GM18858 (cell line): ENCODE measurements at regions not wholly inside any gene's neighbourhood (a gene's known extent, or its start where the extent isn't known, plus 50 kb on each side); places are given as distances from the start of the nearest gene placed in this dataset.

Source experiments
- ATAC-seq: cut with Tn5 transposase; IDR thresholded peaks from one replicate; pipeline ENCODE4 v1.9.1; 2021; ENCODE audit not compliant: unreplicated experiment

- no peak for ATAC-seq
Observed at GRCh38 chr11:116274521-116274920, 498.3 kb downstream of the BUD13 start.

GRCh38 chr11:116272181-116272789 lies 500.5 kb downstream of the BUD13 start:
- ATAC-seq = no peak

GRCh38 chr11:116271479-116271878 lies 501.3 kb downstream of the BUD13 start:
- no peak for ATAC-seq

GRCh38 chr11:116267146-116267545 lies 505.6 kb downstream of the BUD13 start:
- no peak for ATAC-seq

GRCh38 chr11:116263770-116264169 lies 509.0 kb downstream of the BUD13 start:
- ATAC-seq = no peak

GRCh38 chr11:116263019-116263418 lies 509.8 kb downstream of the BUD13 start:
- no peak for ATAC-seq

- ATAC-seq = no peak
Observed at GRCh38 chr11:116262370-116262769, 510.4 kb downstream of the BUD13 start.

- no peak for ATAC-seq
Observed at GRCh38 chr11:116261606-116262005, 511.2 kb downstream of the BUD13 start.

GRCh38 chr11:116258821-116259220 lies 514.0 kb downstream of the BUD13 start:
- no peak for ATAC-seq

GRCh38 chr11:116257883-116258282 lies 514.9 kb downstream of the BUD13 start:
- ATAC-seq = no peak

GRCh38 chr11:116257092-116257491 lies 515.7 kb downstream of the BUD13 start:
- ATAC-seq = no peak

- ATAC-seq = no peak
Observed at GRCh38 chr11:116256215-116256614, 516.6 kb downstream of the BUD13 start.

- ATAC-seq = no peak
Observed at GRCh38 chr11:116255321-116255953, 517.4 kb downstream of the BUD13 start.

GRCh38 chr11:116250155-116250554 lies 522.6 kb downstream of the BUD13 start:
- ATAC-seq = no peak

GRCh38 chr11:116249561-116249960 lies 523.2 kb downstream of the BUD13 start:
- ATAC-seq = no peak

- ATAC-seq = no peak
Observed at GRCh38 chr11:116244889-116245288, 527.9 kb downstream of the BUD13 start.

GRCh38 chr11:116244439-116244838 lies 528.3 kb downstream of the BUD13 start:
- no peak for ATAC-seq

- ATAC-seq = no peak
Observed at GRCh38 chr11:116243991-116244390, 528.8 kb downstream of the BUD13 start.

GRCh38 chr11:116242006-116242405 lies 530.8 kb downstream of the BUD13 start:
- ATAC-seq = no peak

- ATAC-seq = no peak
Observed at GRCh38 chr11:116240710-116241109, 532.1 kb downstream of the BUD13 start.

GRCh38 chr11:116239247-116239646 lies 533.5 kb downstream of the BUD13 start:
- no peak for ATAC-seq

- ATAC-seq = no peak
Observed at GRCh38 chr11:116234989-116235568, 537.7 kb downstream of the BUD13 start.

GRCh38 chr11:116233561-116233960 lies 539.2 kb downstream of the BUD13 start:
- ATAC-seq = no peak
